OCI-LY3 (cell line): ENCODE measurements at regions not wholly inside any gene's neighbourhood (a gene's known extent, or its start where the extent isn't known, plus 50 kb on each side); places are given as distances from the start of the nearest gene placed in this dataset.

Experiments used
- CTCF ChIP-seq: fragments of 200-600, 300-600 bp; sonication (generic); IDR thresholded peaks from 2 replicates; pipeline ENCODE4 v1.5.1; 2014; ENCODE audit warnings: antibody characterized with exemption, low read length, low read depth
- EZH2phosphoT487 ChIP-seq: fragments of 200-600 bp; shearing (Covaris generic); IDR thresholded peaks from 2 replicates; pipeline ENCODE4 v1.6.1; 2018; ENCODE audit warnings: antibody characterized with exemption, mixed run types, low read depth

GRCh38 chr3:157695103-157695502 lies 191.9 kb upstream of the VEPH1 start:
- TF ChIP-seq CTCF = no peak
- TF ChIP-seq EZH2phosphoT487 = no peak
